SK-N-SH (cell line): ENCODE measurements at regions not wholly inside any gene's neighbourhood (a gene's known extent, or its start where the extent isn't known, plus 50 kb on each side); places are given as distances from the start of the nearest gene placed in this dataset.

ENCODE experiments used
- CTCF ChIA-PET: fragments of 300-600, 350-600 bp; formaldehyde crosslinking; extraction: SDS; loops from one replicate; lab custom pipeline; 2021; lab: Yijun Ruan, JAX
- POLR2A ChIA-PET: fragments of 350-600 bp; sonication (Branson Sonifier 250); formaldehyde crosslinking; extraction: SDS; loops from one replicate; lab custom pipeline; 2020; ENCODE audit warnings: antibody characterized with exemption, inconsistent platforms; lab: Yijun Ruan, JAX
- DNase-seq: peaks from one replicate; pipeline ENCODE4 v3.0.0; 2012
- H2AFZ ChIP-seq: fragments of 200-600 bp; sonication (generic); 2 replicates; pipeline ENCODE4 v1.8.1; 2016; ENCODE audit warnings: antibody characterized with exemption, mild to moderate bottlenecking, low read depth
- H3F3A ChIP-seq: fragments of 200-600 bp; sonication (generic); replicated peaks from 2 replicates; pipeline ENCODE3; 2016; ENCODE audit warnings: antibody characterized with exemption, mild to moderate bottlenecking; ENCODE audit not compliant: insufficient read depth
- H3K27ac ChIP-seq, 2 experiments: fragments of 200-500 bp in 1 of 2; fragments of 200-600 bp in 1 of 2; sonication (Bioruptor generic) in 1 of 2; sonication (generic), shearing (Covaris generic) in 1 of 2; 2 replicates each; pipeline versions ENCODE4 v1.5.1 to v1.6.1; 2014 to 2016; ENCODE audit warnings: low read depth in 2 of 2, inconsistent platforms in 1 of 2, low read length in 1 of 2, mild to moderate bottlenecking in 1 of 2, mixed read lengths in 1 of 2
- H3K27me3 ChIP-seq: fragments of 200-600 bp; sonication (generic), shearing (Covaris generic); 2 replicates; pipeline ENCODE4 v1.6.1; 2016; ENCODE audit warnings: mixed run types; ENCODE audit not compliant: insufficient read depth
- H3K36me3 ChIP-seq, 2 experiments: fragments of 200-500 bp in 1 of 2; fragments of 200-600 bp in 1 of 2; sonication (Bioruptor generic) in 1 of 2; sonication (generic) in 1 of 2; replicated peaks in 1 of 2; 2 replicates each; pipeline versions ENCODE3 to v1.5.1; 2014 to 2016; ENCODE audit warnings: low read length in 1 of 2, mild to moderate bottlenecking in 1 of 2; ENCODE audit not compliant: insufficient read depth in 2 of 2, control insufficient read depth in 1 of 2
- H3K4me1 ChIP-seq, 2 experiments: fragments of 200-500 bp in 1 of 2; fragments of 200-600 bp in 1 of 2; sonication (Bioruptor generic) in 1 of 2; sonication (generic), shearing (Covaris generic) in 1 of 2; 2 replicates each; pipeline versions ENCODE4 v1.5.1 to v1.6.1; 2014 to 2016; ENCODE audit warnings: low read depth in 1 of 2, low read length in 1 of 2, mixed run types in 1 of 2; ENCODE audit not compliant: insufficient read depth in 2 of 2, control insufficient read depth in 1 of 2
- H3K4me2 ChIP-seq: fragments of 200-600 bp; sonication (generic), shearing (Covaris generic); 2 replicates; pipeline ENCODE4 v1.6.1; 2017; ENCODE audit warnings: mixed run types
- H3K4me3 ChIP-seq, 2 experiments: fragments of 200-500 bp in 1 of 2; fragments of 200-600 bp in 1 of 2; sonication (Bioruptor generic) in 1 of 2; sonication (generic), shearing (Covaris generic) in 1 of 2; 2 replicates each; pipeline versions ENCODE4 v1.5.1 to v1.8.1; 2014 to 2016; ENCODE audit warnings: low read depth in 2 of 2, inconsistent platforms in 1 of 2, low read length in 1 of 2, mild to moderate bottlenecking in 1 of 2, mixed read lengths in 1 of 2, moderate library complexity in 1 of 2
- H3K79me2 ChIP-seq: fragments of 200-600 bp; sonication (generic); 2 replicates; pipeline ENCODE4 v1.8.1; 2017; ENCODE audit warnings: mild to moderate bottlenecking; ENCODE audit not compliant: insufficient read depth
- H3K9ac ChIP-seq: fragments of 200-600 bp; sonication (generic); 2 replicates; pipeline ENCODE4 v1.6.1; 2017; ENCODE audit warnings: mixed run types
- H3K9me2 ChIP-seq: fragments of 200-600 bp; sonication (generic); 2 replicates; pipeline ENCODE4 v1.6.1; 2017; ENCODE audit warnings: mixed run types
- H3K9me3 ChIP-seq: fragments of 200-600 bp; sonication (generic); 2 replicates; pipeline ENCODE4 v1.6.1; 2017; ENCODE audit warnings: mixed run types, mild to moderate bottlenecking, moderate library complexity
- H4K20me1 ChIP-seq: fragments of 200-600 bp; sonication (generic); 2 replicates; pipeline ENCODE4 v1.6.1; 2017; ENCODE audit warnings: mild to moderate bottlenecking, mixed run types; ENCODE audit not compliant: insufficient read depth
- CTCF ChIP-seq: fragments of 200-600 bp; sonication (generic); IDR thresholded peaks from 2 replicates; pipeline ENCODE4 v1.6.1; 2017; ENCODE audit warnings: antibody characterized with exemption, mild to moderate bottlenecking, moderate library complexity
- ELF1 ChIP-seq: IDR thresholded peaks from 2 replicates; pipeline ENCODE4 v1.4.0; 2012
- EZH2phosphoT487 ChIP-seq: fragments of 200-600 bp; sonication (generic); IDR thresholded peaks from 2 replicates; pipeline ENCODE4 v1.6.1; 2017; ENCODE audit warnings: low read depth, mixed run types, mild to moderate bottlenecking, antibody characterized with exemption, moderate library complexity, borderline replicate concordance
- FOSL2 ChIP-seq: IDR thresholded peaks from 2 replicates; pipeline ENCODE4 v1.4.0; 2012; ENCODE audit warnings: low read depth, mild to moderate bottlenecking, moderate library complexity, borderline replicate concordance
- FOXM1 ChIP-seq: IDR thresholded peaks from 2 replicates; pipeline ENCODE4 v1.4.0; 2012; ENCODE audit warnings: low read depth, mild to moderate bottlenecking
- GABPA ChIP-seq: IDR thresholded peaks from 2 replicates; pipeline ENCODE4 v1.4.0; 2012; ENCODE audit warnings: low read depth, mild to moderate bottlenecking
- GATA2 ChIP-seq: sonication (generic); formaldehyde crosslinking; IDR thresholded peaks from 2 replicates; pipeline ENCODE4 v1.5.0; 2020; ENCODE audit warnings: mild to moderate bottlenecking, missing genetic modification reagents
- IRF3 ChIP-seq: fragments of 150-350 bp; IDR thresholded peaks from 2 replicates; pipeline ENCODE4 v1.6.1; 2016; ENCODE audit warnings: mild to moderate bottlenecking, low read depth, low read length
- MXI1 ChIP-seq: IDR thresholded peaks from 2 replicates; pipeline ENCODE4 v1.6.1; 2012; ENCODE audit warnings: mild to moderate bottlenecking, low read depth, low read length, improper control_type of control experiment
- NFIC ChIP-seq: IDR thresholded peaks from 2 replicates; pipeline ENCODE4 v1.4.0; 2012; ENCODE audit warnings: borderline replicate concordance
- NRF1 ChIP-seq: IDR thresholded peaks from 2 replicates; pipeline ENCODE4 v1.6.1; 2012; ENCODE audit warnings: low read depth, mild to moderate bottlenecking, low read length
- PBX3 ChIP-seq: IDR thresholded peaks from 2 replicates; pipeline ENCODE4; 2012
- RXRA ChIP-seq: IDR thresholded peaks from 2 replicates; pipeline ENCODE4 v1.4.0; 2012; ENCODE audit warnings: low read depth, mild to moderate bottlenecking, borderline replicate concordance
- SIN3A ChIP-seq: IDR thresholded peaks from 2 replicates; pipeline ENCODE4 v1.6.1; 2012; ENCODE audit warnings: low read depth, mild to moderate bottlenecking, low read length, moderate library complexity, borderline replicate concordance
- USF1 ChIP-seq: IDR thresholded peaks from 2 replicates; pipeline ENCODE4 v1.4.0; 2012; ENCODE audit warnings: low read depth, borderline replicate concordance
- USF2 ChIP-seq: fragments of 150-350 bp; IDR thresholded peaks from 2 replicates; pipeline ENCODE4 v1.6.1; 2017; ENCODE audit warnings: antibody characterized with exemption, low read length, low read depth, borderline replicate concordance
- ZBTB33 ChIP-seq: IDR thresholded peaks from 2 replicates; pipeline ENCODE4 v1.4.0; 2012; ENCODE audit warnings: low read depth, borderline replicate concordance
- WGBS: methylation state at CpG from one replicate; pipeline ENCODE4 v1.1.6; 2017; ENCODE audit warnings: low lambda C conversion rate; 5-methylcytosine and 5-hydroxymethylcytosine counted together

GRCh38 chr10:89894051-89894450 is 192.7 kb downstream of the KIF20B start (continued):
- no peak for TF ChIP-seq GATA2 (CRISPR knock-in tag)

GRCh38 chr10:89900554-89900953 is 199.2 kb downstream of the KIF20B start:
- H3K4me1 ChIP-seq = no peaks in the 10 kb centered on the region
- 0 out of 2 replicates have a peak, but pooled peaks cover 6% of the 10 kb centered on the region for H3K27me3 ChIP-seq
- H3K4me3 ChIP-seq = no peak overlapping the region
- H3K9ac ChIP-seq = no peak overlapping the region
- no peak overlapping the region for H3K4me2 ChIP-seq
- H3K27ac ChIP-seq = no peak overlapping the region
- no peaks in the 10 kb centered on the region for H3F3A ChIP-seq
- no peak for DNase-seq
- no peaks in the 10 kb centered on the region for H3K9me3 ChIP-seq
- H3K79me2 ChIP-seq = no peaks in the 10 kb centered on the region
- WGBS = 4% methylated on average over 1 of the region's 1 CpG
- H4K20me1 ChIP-seq = no peaks in the 10 kb centered on the region
- no peak for TF ChIP-seq NFIC
- TF ChIP-seq EZH2phosphoT487 = no peak
- no peak for TF ChIP-seq GABPA
- no peak for TF ChIP-seq PBX3
- no peak for TF ChIP-seq MXI1
- no peak for TF ChIP-seq SIN3A
- no peak for TF ChIP-seq USF2
- no peak for TF ChIP-seq CTCF
- ChIA-PET POLR2A (no interaction called here), CTCF (no interaction called here)
- H3K36me3 ChIP-seq = no peaks in the 10 kb centered on the region
- H3K9me2 ChIP-seq = no peaks in the 10 kb centered on the region
- H2AFZ ChIP-seq = no peak overlapping the region

- no peak overlapping the region for H3K27ac ChIP-seq
- H3F3A ChIP-seq = no peaks in the 10 kb centered on the region
- no peaks in the 10 kb centered on the region for H3K79me2 ChIP-seq
- TF ChIP-seq FOSL2 (no peak), RXRA (no peak), GABPA (no peak), ZBTB33 (no peak), FOXM1 (no peak), USF1 (no peak), NFIC (no peak), NRF1 (no peak), ELF1 (no peak), IRF3 (no peak), USF2 (no peak)
- H3K9me2 ChIP-seq = no peaks in the 10 kb centered on the region
- H3K4me3 ChIP-seq = no peak overlapping the region
- ChIA-PET CTCF (no interaction called here), POLR2A (no interaction called here)
- 28% methylated on average over 1 of the region's 1 CpG for WGBS
- no peak for DNase-seq
- no peak overlapping the region for H2AFZ ChIP-seq
- no peak overlapping the region for H3K9ac ChIP-seq
- H3K36me3 ChIP-seq = no peaks in the 10 kb centered on the region
- no peaks in the 10 kb centered on the region for H4K20me1 ChIP-seq
- no peaks in the 10 kb centered on the region for H3K27me3 ChIP-seq
- no peaks in the 10 kb centered on the region for H3K4me1 ChIP-seq
- H3K9me3 ChIP-seq = no peaks in the 10 kb centered on the region
- H3K4me2 ChIP-seq = no peak overlapping the region
Observed at GRCh38 chr10:89901895-89902294, 200.5 kb downstream of the KIF20B start.
